22Rv1 (cell line): ENCODE measurements at regions not wholly inside any gene's neighbourhood (a gene's known extent, or its start where the extent isn't known, plus 50 kb on each side); places are given as distances from the start of the nearest gene placed in this dataset.

Experiments used
- CTCF ChIP-seq: fragments of 450-650 bp; IDR thresholded peaks from 2 replicates; pipeline ENCODE4 v1.5.1; 2017; ENCODE audit warnings: mild to moderate bottlenecking
- ZFX ChIP-seq: fragments of 450-650 bp; IDR thresholded peaks from 2 replicates; pipeline ENCODE4 v1.6.1; 2017; ENCODE audit warnings: antibody characterized with exemption, borderline replicate concordance

GRCh38 chr15:85942632-85943031 is 137.0 kb upstream of the AGBL1 start:
- TF ChIP-seq CTCF (no peak), ZFX (no peak)
